ENCODE measurements at regions not wholly inside any gene's neighbourhood (a gene's known extent, or its start where the extent isn't known, plus 50 kb on each side); places are given as distances from the start of the nearest gene placed in this dataset.
A peak's percentile ranks its signal among the peaks of the same experiment; 100 is the strongest.

DNA sequence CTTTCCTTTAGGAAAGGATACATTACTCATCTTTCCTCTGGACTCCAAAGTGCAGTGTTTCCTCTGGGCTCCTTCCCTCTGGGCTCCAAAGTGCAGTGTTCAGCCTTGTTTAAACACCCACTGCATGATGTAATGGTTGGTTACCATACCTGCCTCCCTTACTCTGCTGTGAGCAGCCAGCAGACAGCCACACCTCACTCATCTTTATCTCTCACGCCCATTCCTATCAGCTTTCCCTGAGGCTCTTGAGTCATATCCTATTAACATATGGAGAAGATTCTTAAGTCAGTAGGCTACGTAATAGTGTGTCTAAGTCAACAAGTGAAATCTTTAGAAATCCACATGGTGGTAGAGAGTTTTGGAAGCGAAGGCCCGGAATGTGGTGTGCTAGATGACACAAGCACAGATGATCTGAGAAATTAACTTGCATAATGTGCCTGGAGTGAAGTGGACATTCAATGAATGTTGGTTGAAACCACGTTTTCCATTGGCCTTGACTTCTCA lies 97.2 kb upstream of the CTNNB1 start:
- no peak for DNase-seq (ENCODE audit: low read depth in 2 of 2)

- no peak for DNase-seq (ENCODE audit: low read depth in 2 of 2)
Observed at GRCh38 chr3:41102750-41103149, 96.6 kb upstream of the CTNNB1 start.

GRCh38 chr3:41103200-41103599 lies 96.1 kb upstream of the CTNNB1 start:
- no peak for DNase-seq (ENCODE audit: low read depth in 2 of 2)

GRCh38 chr3:41104147-41104546 lies 95.2 kb upstream of the CTNNB1 start:
- DNase-seq (ENCODE audit: low read depth in 2 of 2) = no peak

DNA sequence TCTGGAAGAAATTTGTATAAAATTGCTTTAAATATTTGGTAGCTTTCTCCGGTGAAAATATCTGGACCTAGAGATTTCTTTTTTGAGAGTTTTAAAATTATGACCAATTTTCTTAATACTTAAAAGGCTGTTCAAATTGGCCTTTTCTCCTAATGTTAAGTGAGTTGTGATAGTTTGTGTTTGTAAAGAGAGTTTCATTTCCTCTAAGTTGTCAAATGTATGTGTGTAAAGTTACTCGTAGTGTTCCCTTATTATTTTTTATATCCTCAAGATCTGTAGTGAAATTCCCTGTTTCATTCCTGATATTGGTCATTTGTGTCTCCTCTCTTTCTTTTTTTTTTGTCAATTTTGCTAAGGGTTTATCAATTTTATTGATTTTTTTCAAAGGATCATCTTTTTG lies 92.6 kb upstream of the CTNNB1 start:
- DNase-seq (ENCODE audit: low read depth in 2 of 2) = no peak

- DNase-seq (ENCODE audit: low read depth in 2 of 2) = no peak
Observed at GRCh38 chr3:41111011-41111410, 88.3 kb upstream of the CTNNB1 start.

- no peak for DNase-seq (ENCODE audit: low read depth in 2 of 2)
Observed at GRCh38 chr3:41112466-41112865, 86.8 kb upstream of the CTNNB1 start.

DNA sequence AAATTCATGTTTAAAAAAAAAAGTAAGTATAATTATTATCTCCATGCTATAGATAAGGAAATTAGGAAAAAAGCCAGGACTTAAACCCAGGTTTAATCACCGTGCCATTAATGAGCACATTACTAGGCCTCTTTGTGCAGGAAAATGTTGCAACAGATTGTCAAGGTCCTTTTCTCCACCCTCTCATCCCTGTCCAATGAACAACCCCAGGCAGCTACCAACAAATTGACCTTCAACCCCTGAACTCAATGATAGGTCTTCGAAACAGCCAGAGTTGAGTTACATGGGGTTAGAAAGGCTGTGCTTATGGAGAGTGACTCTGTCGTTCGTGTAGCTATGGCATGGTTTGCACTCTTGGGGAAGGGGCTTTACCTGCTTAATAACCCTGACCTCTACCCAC lies 84.2 kb upstream of the CTNNB1 start:
- no peak for DNase-seq (ENCODE audit: low read depth in 2 of 2)

GRCh38 chr3:41116851-41117250 lies 82.5 kb upstream of the CTNNB1 start:
- DNase-seq (ENCODE audit: low read depth in 2 of 2) = no peak

- DNase-seq (ENCODE audit: low read depth in 2 of 2) = peak; percentile 80 to 82
Observed at GRCh38 chr3:41117398-41117870, 81.9 kb upstream of the CTNNB1 start.

DNA sequence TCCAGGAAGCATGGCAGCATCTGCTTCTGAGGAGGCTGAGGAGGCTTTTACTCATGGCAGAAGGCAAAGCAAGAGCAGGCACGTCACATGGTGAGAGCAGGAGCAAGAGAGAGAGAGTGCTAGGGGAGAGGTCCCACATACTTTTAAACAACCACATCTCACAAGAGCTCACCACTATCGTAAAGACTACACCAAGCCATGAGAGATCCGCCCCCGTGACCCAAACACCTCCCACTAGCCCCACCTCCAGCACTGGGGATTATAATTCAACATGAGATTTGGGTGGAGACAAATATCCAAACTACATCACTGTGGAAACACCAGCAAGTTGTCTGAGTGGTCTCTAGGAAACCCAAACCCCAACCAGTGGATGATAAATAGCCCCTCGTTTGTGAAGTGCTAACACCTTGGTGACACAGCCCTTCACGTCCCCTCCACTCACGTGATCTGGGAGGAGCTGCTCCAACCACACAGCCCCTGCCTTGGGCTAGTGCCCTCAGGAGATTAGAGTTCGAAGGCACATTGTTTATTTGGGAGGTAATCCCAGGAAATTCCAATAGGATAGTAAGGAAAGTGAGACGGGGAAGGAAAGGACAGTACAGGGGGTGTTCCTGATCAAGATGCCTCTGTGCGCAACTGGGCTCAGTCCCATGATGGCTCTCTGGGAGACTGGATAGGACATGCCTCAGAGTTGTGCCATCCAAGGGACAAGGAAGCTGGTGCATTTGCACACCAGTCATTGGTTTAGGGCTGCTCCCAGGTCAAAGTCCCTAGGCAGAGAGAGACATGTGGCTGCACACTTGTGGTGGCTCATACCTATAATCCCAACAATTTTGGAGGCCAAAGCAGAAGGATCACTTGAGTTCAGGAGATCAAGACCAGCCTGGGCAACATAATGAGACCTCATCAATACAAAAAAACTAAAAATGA lies 80.6 kb upstream of the CTNNB1 start:
- no peak for DNase-seq (ENCODE audit: low read depth in 2 of 2)

DNA sequence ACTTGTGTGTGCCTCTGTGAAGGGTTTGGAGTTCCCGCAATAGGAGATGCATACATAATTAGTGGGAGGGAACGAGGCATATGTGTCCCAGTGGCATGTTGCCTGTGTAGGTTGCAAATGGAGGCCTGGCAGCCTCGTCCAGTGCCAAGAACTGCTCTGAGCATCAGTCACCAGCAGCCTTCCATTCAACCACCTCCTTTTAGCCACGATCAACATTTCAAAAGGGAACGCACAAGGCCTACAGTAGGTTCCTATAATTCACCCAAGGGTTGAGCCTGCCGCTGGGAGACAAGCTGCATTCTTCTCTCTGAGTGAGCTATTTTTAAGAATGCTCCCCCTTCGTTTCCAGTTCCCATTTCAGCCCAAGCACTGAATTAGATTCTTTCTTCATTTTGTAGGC lies 78.8 kb upstream of the CTNNB1 start:
- no peak for DNase-seq (ENCODE audit: low read depth in 2 of 2)

DNA sequence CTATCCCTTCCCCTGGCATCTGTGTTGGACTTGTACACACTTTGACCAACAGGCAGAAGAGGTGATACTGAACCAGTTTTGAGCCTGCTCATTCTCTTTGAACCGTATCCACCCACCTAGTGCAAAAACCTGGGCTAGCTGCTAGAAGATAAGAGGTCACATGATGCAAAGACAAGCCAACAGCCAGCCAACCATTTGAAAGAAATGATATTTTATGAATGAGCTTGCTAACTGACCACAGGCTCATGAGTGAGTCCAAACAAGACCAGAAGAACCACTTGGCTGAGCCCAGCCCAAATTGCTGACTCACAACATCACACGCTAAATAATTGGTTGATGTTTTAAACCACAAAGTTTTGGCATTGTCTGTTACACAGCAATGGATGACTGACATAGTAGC lies 74.0 kb upstream of the CTNNB1 start:
- DNase-seq (ENCODE audit: low read depth in 2 of 2) = no peak

GRCh38 chr3:41126472-41126871 lies 72.8 kb upstream of the CTNNB1 start:
- DNase-seq (ENCODE audit: low read depth in 2 of 2) = no peak

DNA sequence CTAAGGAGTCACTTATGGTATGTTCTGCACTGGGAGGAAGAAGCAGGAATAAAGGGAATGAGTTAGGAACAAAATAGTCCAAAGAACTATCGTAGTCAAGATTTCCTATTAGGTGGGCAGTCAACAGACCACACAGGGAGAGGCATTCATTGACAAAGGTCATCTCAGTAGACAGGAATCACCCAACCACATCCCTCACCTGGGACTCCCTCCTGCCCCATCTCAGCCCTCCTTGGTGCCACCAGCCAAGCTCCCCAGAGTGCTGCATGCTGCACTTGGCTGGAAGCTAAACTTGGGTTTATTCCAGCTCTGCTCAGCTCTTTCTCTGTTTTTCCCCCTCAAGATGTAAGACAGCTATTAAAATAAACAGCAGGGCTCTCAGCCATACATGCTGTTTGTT lies 72.3 kb upstream of the CTNNB1 start:
- DNase-seq (ENCODE audit: low read depth in 2 of 2) = no peak

DNA sequence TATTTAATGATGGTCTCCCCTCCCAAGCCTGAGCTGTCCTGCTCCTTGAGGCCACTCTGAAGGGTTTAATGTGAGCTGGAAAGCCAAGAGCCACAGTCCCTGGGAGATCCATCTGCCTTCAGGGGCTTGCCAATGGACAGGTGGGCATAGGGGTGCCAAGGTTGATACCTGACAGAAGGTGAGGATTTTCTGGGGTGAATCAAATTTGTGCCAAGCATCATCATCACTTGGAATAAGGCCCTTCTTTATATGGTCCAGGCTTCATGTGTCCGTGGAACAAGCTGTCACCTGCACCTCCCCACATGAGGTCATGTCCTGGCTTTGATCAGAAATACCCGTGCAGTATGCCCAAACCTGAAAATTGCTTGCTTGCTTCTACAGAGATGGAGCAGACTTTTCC lies 71.9 kb upstream of the CTNNB1 start:
- no peak for DNase-seq (ENCODE audit: low read depth in 2 of 2)

- DNase-seq (ENCODE audit: low read depth in 2 of 2) = no peak
Observed at GRCh38 chr3:41129731-41130130, 69.6 kb upstream of the CTNNB1 start.

GRCh38 chr3:41131224-41131623 lies 68.1 kb upstream of the CTNNB1 start:
- DNase-seq (ENCODE audit: low read depth in 2 of 2) = no peak

- no peak for DNase-seq (ENCODE audit: low read depth in 2 of 2)
Observed at GRCh38 chr3:41137686-41138111, 61.6 kb upstream of the CTNNB1 start.

DNA sequence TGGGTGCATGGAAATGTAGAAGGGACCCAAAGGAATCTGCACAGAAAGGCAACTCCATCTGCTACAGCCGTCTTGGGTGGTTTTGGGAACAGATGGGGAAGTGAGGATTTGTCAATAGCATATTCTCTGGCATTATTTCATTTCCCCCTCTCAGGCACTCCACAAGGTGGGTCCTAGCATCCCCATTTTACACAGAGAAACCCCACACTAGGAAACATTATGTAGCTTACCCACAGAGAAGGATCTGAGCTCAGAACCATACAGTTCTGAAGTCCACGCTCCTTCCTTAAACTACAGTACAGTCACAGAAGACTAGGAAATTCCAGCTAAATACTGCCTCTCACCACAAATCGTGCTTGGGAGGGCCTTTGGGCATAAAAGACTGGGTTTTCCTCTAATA lies 61.2 kb upstream of the CTNNB1 start:
- no peak for DNase-seq (ENCODE audit: low read depth in 2 of 2)

DNA sequence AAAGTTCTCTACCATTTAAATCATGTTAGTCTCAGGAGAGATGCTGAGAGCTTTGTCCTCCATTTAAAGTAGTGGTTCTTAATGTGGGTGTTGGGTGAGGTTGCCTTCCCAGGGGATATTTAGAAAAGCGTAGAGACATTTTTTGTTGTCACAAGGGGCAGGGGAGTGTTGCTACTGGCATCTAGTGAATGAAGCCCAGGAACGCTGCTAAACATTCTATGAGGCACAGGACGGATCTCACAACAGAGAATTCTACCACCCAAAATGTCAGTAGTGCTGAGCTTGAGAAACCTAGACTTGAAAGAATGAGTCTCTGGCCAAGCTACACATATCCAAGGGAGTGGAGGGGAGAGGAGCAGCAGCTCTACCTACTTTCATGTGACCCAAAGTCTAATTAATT lies 60.7 kb upstream of the CTNNB1 start:
- no peak for DNase-seq (ENCODE audit: low read depth in 2 of 2)

DNA sequence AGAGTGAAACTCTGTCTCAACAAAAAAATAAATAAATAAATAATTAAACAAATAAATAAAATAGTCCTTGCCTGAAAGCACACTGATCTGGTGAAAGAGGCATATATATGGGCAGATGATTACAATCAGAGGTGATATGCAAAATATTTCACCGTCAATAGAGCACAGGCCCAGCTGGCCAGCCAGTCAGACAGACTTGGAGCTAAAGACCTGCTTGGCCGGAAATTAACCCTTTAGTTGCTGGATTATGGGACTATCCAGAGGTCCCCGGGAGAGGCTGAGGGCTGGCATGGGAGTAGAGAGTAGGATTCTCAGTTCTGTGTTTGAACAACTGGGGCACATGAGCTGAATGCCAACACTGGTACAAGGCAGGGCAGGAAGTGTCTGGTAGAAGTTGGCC lies 59.1 kb upstream of the CTNNB1 start:
- DNase-seq (ENCODE audit: low read depth in 2 of 2) = no peak

GRCh38 chr3:41141433-41142167 lies 57.7 kb upstream of the CTNNB1 start:
- DNase-seq (ENCODE audit: low read depth in 2 of 2) = no peak

Data from stimulated activated CD4-positive, alpha-beta T cell treated with anti-CD3 and anti-CD28 coated beads, Interleukin-15, amount 100 ng/mL, for 48 hours (primary cell).